Sigmoid colon (tissue), 6 donors: ENCODE measurements at regions not wholly inside any gene's neighbourhood (a gene's known extent, or its start where the extent isn't known, plus 50 kb on each side); places are given as distances from the start of the nearest gene placed in this dataset.

ENCODE experiments used
- DNase-seq: peaks from one replicate; pipeline ENCODE4 v3.0.0-alpha.2; 2019
- H3K27ac ChIP-seq, 4 donors: fragments of 200-600 bp; sonication (generic); one replicate each; pipeline ENCODE4 v1.5.1; 2016 to 2019; ENCODE audit warnings: mild to moderate bottlenecking in 1 of 4
- H3K27me3 ChIP-seq, 3 donors: fragments of 200-600 bp; sonication (generic); one replicate each; pipeline ENCODE4 v1.5.1; 2019; ENCODE audit warnings: mild to moderate bottlenecking in 1 of 3
- H3K36me3 ChIP-seq, 4 donors: fragments of 200-600 bp; sonication (generic); one replicate each; pipeline ENCODE4 v1.5.1; 2016 to 2019
- H3K4me1 ChIP-seq, 4 donors: fragments of 200-600 bp; sonication (generic); one replicate each; pipeline ENCODE4 v1.5.1; 2017 to 2019
- H3K4me3 ChIP-seq, 4 donors: fragments of 200-600 bp; sonication (generic); one replicate each; pipeline ENCODE4 v1.5.1; 2017 to 2019; ENCODE audit warnings: mild to moderate bottlenecking in 2 of 4, moderate library complexity in 1 of 4
- H3K9me3 ChIP-seq, 4 donors: fragments of 200-600 bp in 3 of 4; sonication (generic) in 3 of 4; one replicate each; pipeline versions ENCODE4 v1.5.1 to v1.6.1; 2013 to 2019
- CTCF ChIP-seq, 4 experiments: fragments of 450-650 bp in 3 of 4; fragments of 200-600 bp in 1 of 4; IDR thresholded peaks; one replicate each; pipeline ENCODE4 v1.5.1; 2016 to 2019; ENCODE audit warnings: antibody characterized with exemption in 4 of 4, mild to moderate bottlenecking in 3 of 4, moderate library complexity in 2 of 4
- EP300 ChIP-seq, 4 donors: sonication (generic); formaldehyde crosslinking; IDR thresholded peaks; one replicate each; pipeline ENCODE4 v1.6.1; 2017; ENCODE audit warnings: antibody characterized with exemption in 4 of 4
- POLR2A ChIP-seq, 2 donors: fragments of 450-650 bp; IDR thresholded peaks; one replicate each; pipeline ENCODE4 v1.6.1; 2016; ENCODE audit warnings: antibody characterized with exemption in 2 of 2, mild to moderate bottlenecking in 2 of 2, moderate library complexity in 2 of 2
- POLR2AphosphoS5 ChIP-seq, 4 donors: sonication (generic); formaldehyde crosslinking; IDR thresholded peaks; one replicate each; pipeline ENCODE4 v1.6.1; 2017; ENCODE audit warnings: antibody characterized with exemption in 4 of 4
- WGBS, 2 donors: extraction: QIAGEN DNeasy Blood & Tissue Kit; methylation state at CpG; one replicate each; pipeline ENCODE4 v1.1.7; 2013; 5-methylcytosine and 5-hydroxymethylcytosine counted together
- intact Hi-C: fragments of 100-400 bp; cut with DNase I; formaldehyde crosslinking; loops from one replicate; pipeline ENCODE4 v1.15.1; 2023
- donor health status: healthy with polysubstance abuse.
- donor health status: healthy.

GRCh38 chr2:13681936-13682335 is 950.6 kb upstream of the LRATD1 start:
- no peaks in the 10 kb centered on the region for H3K36me3 ChIP-seq
- intact Hi-C loops: no loop called here
- peaks cover 0 to 5% (median 0%) of the 10 kb centered on the region in 4 donors for H3K4me1 ChIP-seq
- TF ChIP-seq POLR2AphosphoS5 (IDR thresholded peaks at IDR 0.05) (no peak), CTCF (IDR thresholded peaks at IDR 0.05) (no peak), EP300 (IDR thresholded peaks at IDR 0.05) (no peak), POLR2A (IDR thresholded peaks at IDR 0.05) (no peak)
- peaks cover 0 to 8% (median under 1%) of the 10 kb centered on the region in 4 donors for H3K9me3 ChIP-seq
- no peaks in the 10 kb centered on the region for H3K27me3 ChIP-seq
- no peak overlapping the region for H3K27ac ChIP-seq
- no peak for DNase-seq
- H3K4me3 ChIP-seq: no peak overlapping the region

- 29 to 51% methylated on average over 4 of the region's 4 CpGs for WGBS, 2 donors
- DNase-seq: no peak
- H3K4me1 ChIP-seq: peaks cover 0 to 5% (median 0%) of the 10 kb centered on the region in 4 donors
Observed at GRCh38 chr2:13682540-13683272, 949.8 kb upstream of the LRATD1 start.

GRCh38 chr2:13686262-13686661 is 946.3 kb upstream of the LRATD1 start:
- H3K4me1 ChIP-seq: peaks cover 0 to 5% (median 0%) of the 10 kb centered on the region in 4 donors
- DNase-seq: no peak
- TF ChIP-seq EP300 (IDR thresholded peaks at IDR 0.05): no peak
- TF ChIP-seq POLR2AphosphoS5 (IDR thresholded peaks at IDR 0.05): no peak
- TF ChIP-seq CTCF (IDR thresholded peaks at IDR 0.05): no peak
- no peak for TF ChIP-seq POLR2A (IDR thresholded peaks at IDR 0.05)
- no peak overlapping the region for H3K27ac ChIP-seq
- no peaks in the 10 kb centered on the region for H3K36me3 ChIP-seq
- no peak overlapping the region for H3K4me3 ChIP-seq
- H3K27me3 ChIP-seq: no peaks in the 10 kb centered on the region
- 57 to 78% methylated on average over 1 of the region's 1 CpG for WGBS, 2 donors
- peaks cover 0 to 5% (median 2%) of the 10 kb centered on the region in 4 donors for H3K9me3 ChIP-seq
- intact Hi-C loops: no loop called here

More at GRCh38 chr2:13682540-13683272, 949.8 kb upstream of the LRATD1 start:
- Histone ChIP-seq H3K36me3 (no peaks in the 10 kb centered on the region), H3K27me3 (no peaks in the 10 kb centered on the region), H3K9me3 (peaks cover 0 to 8% (median 2%) of the 10 kb centered on the region in 4 donors), H3K27ac (no peak overlapping the region), H3K4me3 (no peak overlapping the region)
- intact Hi-C loops: no loop called here
- TF ChIP-seq CTCF (IDR thresholded peaks at IDR 0.05) (no peak), POLR2AphosphoS5 (IDR thresholded peaks at IDR 0.05) (no peak), EP300 (IDR thresholded peaks at IDR 0.05) (no peak), POLR2A (IDR thresholded peaks at IDR 0.05) (no peak)

GRCh38 chr2:13694673-13695072 is 937.8 kb upstream of the LRATD1 start:
- no peak overlapping the region for H3K27ac ChIP-seq
- H3K27me3 ChIP-seq: no peaks in the 10 kb centered on the region
- TF ChIP-seq EP300 (IDR thresholded peaks at IDR 0.05): no peak
- TF ChIP-seq CTCF (IDR thresholded peaks at IDR 0.05): no peak
- TF ChIP-seq POLR2AphosphoS5 (IDR thresholded peaks at IDR 0.05): no peak
- TF ChIP-seq POLR2A (IDR thresholded peaks at IDR 0.05): no peak

GRCh38 chr2:13696601-13697000 is 935.9 kb upstream of the LRATD1 start:
- intact Hi-C loops: no loop called here
- H3K27ac ChIP-seq: no peak overlapping the region
- no peaks in the 10 kb centered on the region for H3K36me3 ChIP-seq
- peaks cover 0 to 2% (median 0%) of the 10 kb centered on the region in 4 donors for H3K9me3 ChIP-seq
- TF ChIP-seq CTCF (IDR thresholded peaks at IDR 0.05): no peak
- TF ChIP-seq EP300 (IDR thresholded peaks at IDR 0.05): no peak
- TF ChIP-seq POLR2A (IDR thresholded peaks at IDR 0.05): no peak
- no peak for TF ChIP-seq POLR2AphosphoS5 (IDR thresholded peaks at IDR 0.05)
- H3K4me3 ChIP-seq: no peak overlapping the region
- WGBS, 2 donors: 88 to 90% methylated on average over 5 of the region's 5 CpGs
- no peaks in the 10 kb centered on the region for H3K4me1 ChIP-seq
- no peak for DNase-seq
- H3K27me3 ChIP-seq: no peaks in the 10 kb centered on the region

More at GRCh38 chr2:13694673-13695072, 937.8 kb upstream of the LRATD1 start:
- H3K4me1 ChIP-seq: no peaks in the 10 kb centered on the region
- no peak for DNase-seq
- no peaks in the 10 kb centered on the region for H3K36me3 ChIP-seq
- intact Hi-C loops: no loop called here
- no peak overlapping the region for H3K4me3 ChIP-seq
- peaks cover 0 to 2% (median 0%) of the 10 kb centered on the region in 4 donors for H3K9me3 ChIP-seq
